Stimulated activated naive CD8-positive, alpha-beta T cell treated with anti-CD3 and anti-CD28 coated beads, Interleukin-15, amount 100 ng/mL, for 72 hours (primary cell): ENCODE measurements at regions not wholly inside any gene's neighbourhood (a gene's known extent, or its start where the extent isn't known, plus 50 kb on each side); places are given as distances from the start of the nearest gene placed in this dataset.
"Not testable (repeated sequence)": the region's sequence is repeated elsewhere in the genome, so short reads cannot be mapped to it uniquely, and the experiment has no call there.

Experiments used
- ATAC-seq: fragments of 150-1000 bp; cut with Tn5 transposase; 2 replicates; pipeline ENCODE4 v1.10.0; 2021; ENCODE audit warnings: mild to moderate bottlenecking, moderate library complexity
- DNase-seq, 2 donors: peaks; one replicate each; pipeline ENCODE4 v3.0.0; 2021 to 2022
- H3K27ac Mint-ChIP-seq, 2 donors: one replicate each; pipeline ENCODE4 v1.8.0; 2022; ENCODE audit warnings: mild to moderate bottlenecking in 2 of 2, mixed read lengths in 2 of 2, moderate library complexity in 2 of 2
- H3K27me3 Mint-ChIP-seq: one replicate; pipeline ENCODE4 v1.8.0; 2022; ENCODE audit warnings: mixed read lengths
- H3K4me1 Mint-ChIP-seq: one replicate; pipeline ENCODE4 v1.8.0; 2022; ENCODE audit warnings: mild to moderate bottlenecking, mixed read lengths
- H3K4me3 Mint-ChIP-seq, 2 donors: one replicate each; pipeline ENCODE4 v1.8.0; 2022; ENCODE audit warnings: mild to moderate bottlenecking in 2 of 2, mixed read lengths in 2 of 2, moderate library complexity in 1 of 2
- H3K9me3 Mint-ChIP-seq, 2 donors: one replicate each; pipeline ENCODE4 v1.8.0; 2022; ENCODE audit warnings: mixed read lengths in 2 of 2

GRCh38 chr1:232316864-232317263 lies 313.1 kb downstream of the SIPA1L2 start:
- no peak overlapping the region for H3K4me3 Mint-ChIP-seq
- H3K27me3 Mint-ChIP-seq, result no peaks in the 10 kb centered on the region
- H3K27ac Mint-ChIP-seq, result no peak overlapping the region
- no peaks in the 10 kb centered on the region for H3K4me1 Mint-ChIP-seq
- ATAC-seq (no peak), DNase-seq (no peak)
- H3K9me3 Mint-ChIP-seq, result peaks cover 14 to 16% of the 10 kb centered on the region in 2 donors

- H3K9me3 Mint-ChIP-seq, result peaks cover 14 to 18% of the 10 kb centered on the region in 2 donors
- H3K4me3 Mint-ChIP-seq, H3K27me3 Mint-ChIP-seq, ATAC-seq, H3K4me1 Mint-ChIP-seq, DNase-seq, H3K27ac Mint-ChIP-seq: not testable (repeated sequence)
Measured at GRCh38 chr1:232313876-232314275, 316.1 kb downstream of the SIPA1L2 start.

- H3K27me3 Mint-ChIP-seq, result peaks cover 10% of the 10 kb centered on the region
- H3K4me3 Mint-ChIP-seq, result no peak overlapping the region
- H3K4me1 Mint-ChIP-seq, result no peaks in the 10 kb centered on the region
- H3K27ac Mint-ChIP-seq, result no peak overlapping the region
- DNase-seq (no peak), ATAC-seq (no peak)
- peaks cover 14 to 18% of the 10 kb centered on the region in 2 donors for H3K9me3 Mint-ChIP-seq
Measured at GRCh38 chr1:232310541-232310940, 319.4 kb downstream of the SIPA1L2 start.

- no peak for ATAC-seq
- Mint-ChIP-seq H3K9me3 (peaks cover 14 to 18% of the 10 kb centered on the region in 2 donors), H3K4me1 (no peaks in the 10 kb centered on the region), H3K27ac (no peak overlapping the region), H3K27me3 (peaks cover 23% of the 10 kb centered on the region), H3K4me3 (no peak overlapping the region)
- DNase-seq, result no peak
Measured at GRCh38 chr1:232308616-232309015, 321.3 kb downstream of the SIPA1L2 start.

- no peak for ATAC-seq
- peaks cover 5 to 8% of the 10 kb centered on the region in 2 donors for H3K9me3 Mint-ChIP-seq
- peaks cover 23% of the 10 kb centered on the region for H3K27me3 Mint-ChIP-seq
- H3K27ac Mint-ChIP-seq, result peak overlapping the region in 1 of 2 donors; percentile 40
- H3K4me3 Mint-ChIP-seq, result no peak overlapping the region
- no peak for DNase-seq
- no peaks in the 10 kb centered on the region for H3K4me1 Mint-ChIP-seq
Measured at GRCh38 chr1:232307296-232308017, 322.5 kb downstream of the SIPA1L2 start.

GRCh38 chr1:232306269-232306961 lies 323.5 kb downstream of the SIPA1L2 start:
- Mint-ChIP-seq H3K9me3 (no peaks in the 10 kb centered on the region), H3K27ac (no peak overlapping the region), H3K4me3 (no peak overlapping the region), H3K4me1 (no peaks in the 10 kb centered on the region), H3K27me3 (peaks cover 29% of the 10 kb centered on the region)
- DNase-seq, result no peak
- ATAC-seq, result no peak

GRCh38 chr1:232305050-232305449 lies 324.9 kb downstream of the SIPA1L2 start:
- peak overlapping the region in 1 of 2 donors; percentile 11 for H3K27ac Mint-ChIP-seq
- peaks cover 29% of the 10 kb centered on the region for H3K27me3 Mint-ChIP-seq

GRCh38 chr1:232303222-232303620 lies 326.7 kb downstream of the SIPA1L2 start:
- DNase-seq (no peak), ATAC-seq (no peak)
- no peak overlapping the region for H3K27ac Mint-ChIP-seq
- H3K27me3 Mint-ChIP-seq, result peaks cover 34% of the 10 kb centered on the region
- no peak overlapping the region for H3K4me3 Mint-ChIP-seq
- H3K9me3 Mint-ChIP-seq, result no peaks in the 10 kb centered on the region
- H3K4me1 Mint-ChIP-seq, result no peaks in the 10 kb centered on the region

More at GRCh38 chr1:232305050-232305449, 324.9 kb downstream of the SIPA1L2 start:
- DNase-seq (no peak), ATAC-seq (no peak)
- Mint-ChIP-seq H3K9me3 (no peaks in the 10 kb centered on the region), H3K4me3 (no peak overlapping the region), H3K4me1 (no peaks in the 10 kb centered on the region)

GRCh38 chr1:232302376-232303221 lies 327.3 kb downstream of the SIPA1L2 start:
- no peaks in the 10 kb centered on the region for H3K4me1 Mint-ChIP-seq
- no peaks in the 10 kb centered on the region for H3K9me3 Mint-ChIP-seq
- no peak overlapping the region for H3K4me3 Mint-ChIP-seq
- H3K27me3 Mint-ChIP-seq, result peaks cover 36% of the 10 kb centered on the region
- ATAC-seq (no peak), DNase-seq (no peak)
- H3K27ac Mint-ChIP-seq, result no peak overlapping the region

GRCh38 chr1:232301246-232301645 lies 328.7 kb downstream of the SIPA1L2 start:
- Mint-ChIP-seq H3K9me3 (no peaks in the 10 kb centered on the region), H3K27ac (no peak overlapping the region), H3K4me1 (no peaks in the 10 kb centered on the region), H3K27me3 (peaks cover 46% of the 10 kb centered on the region), H3K4me3 (no peak overlapping the region)
- DNase-seq (no peak), ATAC-seq (no peak)

GRCh38 chr1:232300466-232300865 lies 329.5 kb downstream of the SIPA1L2 start:
- no peaks in the 10 kb centered on the region for H3K9me3 Mint-ChIP-seq
- no peak overlapping the region for H3K4me3 Mint-ChIP-seq
- no peak for DNase-seq
- no peak for ATAC-seq
- no peaks in the 10 kb centered on the region for H3K4me1 Mint-ChIP-seq
- no peak overlapping the region for H3K27ac Mint-ChIP-seq
- H3K27me3 Mint-ChIP-seq, result peaks cover 52% of the 10 kb centered on the region

GRCh38 chr1:232296461-232296860 lies 333.5 kb downstream of the SIPA1L2 start:
- Mint-ChIP-seq H3K9me3 (no peaks in the 10 kb centered on the region), H3K27ac (no peak overlapping the region), H3K4me3 (no peak overlapping the region), H3K27me3 (peaks cover 42% of the 10 kb centered on the region), H3K4me1 (no peaks in the 10 kb centered on the region)
- DNase-seq (no peak), ATAC-seq (no peak)

- ATAC-seq (no peak), DNase-seq (no peak)
- Mint-ChIP-seq H3K9me3 (no peaks in the 10 kb centered on the region), H3K4me1 (no peaks in the 10 kb centered on the region), H3K4me3 (no peak overlapping the region), H3K27me3 (peaks cover 42% of the 10 kb centered on the region), H3K27ac (no peak overlapping the region)
Measured at GRCh38 chr1:232293361-232293760, 336.6 kb downstream of the SIPA1L2 start.

GRCh38 chr1:232292818-232293217 lies 337.1 kb downstream of the SIPA1L2 start:
- Mint-ChIP-seq H3K4me3 (no peak overlapping the region), H3K27me3 (peaks cover 40% of the 10 kb centered on the region), H3K27ac (no peak overlapping the region), H3K9me3 (no peaks in the 10 kb centered on the region), H3K4me1 (no peaks in the 10 kb centered on the region)
- no peak for DNase-seq
- no peak for ATAC-seq

GRCh38 chr1:232292239-232292638 lies 337.7 kb downstream of the SIPA1L2 start:
- Mint-ChIP-seq H3K9me3 (no peaks in the 10 kb centered on the region), H3K4me1 (no peaks in the 10 kb centered on the region), H3K27me3 (peaks cover 36% of the 10 kb centered on the region), H3K27ac (no peak overlapping the region), H3K4me3 (no peak overlapping the region)
- no peak for ATAC-seq
- DNase-seq, result no peak

- H3K4me1 Mint-ChIP-seq, result no peaks in the 10 kb centered on the region
- H3K27ac Mint-ChIP-seq, result no peak overlapping the region
- H3K9me3 Mint-ChIP-seq, result no peaks in the 10 kb centered on the region
- no peak for DNase-seq
- H3K4me3 Mint-ChIP-seq, result no peak overlapping the region
- no peak for ATAC-seq
- H3K27me3 Mint-ChIP-seq, result peaks cover 33% of the 10 kb centered on the region
Measured at GRCh38 chr1:232291681-232292080, 338.3 kb downstream of the SIPA1L2 start.
